Neural cell (in vitro differentiated cells): ENCODE measurements at regions not wholly inside any gene's neighbourhood (a gene's known extent, or its start where the extent isn't known, plus 50 kb on each side); places are given as distances from the start of the nearest gene placed in this dataset.

Experiments used
- H2AFZ ChIP-seq: fragments of 200-600, 300-800 bp; sonication (generic), shearing (Covaris generic); 2 replicates; pipeline ENCODE4 v1.6.0; 2014; ENCODE audit warnings: low read depth, mild to moderate bottlenecking, antibody characterized with exemption, low read length, moderate library complexity
- H3F3A ChIP-seq: fragments of 200-600 bp; shearing (Covaris generic); 2 replicates; pipeline ENCODE4 v1.6.1; 2016; ENCODE audit warnings: mild to moderate bottlenecking, moderate library complexity, mixed read lengths, antibody characterized with exemption, low read length; ENCODE audit not compliant: insufficient read depth, poor library complexity, severe bottlenecking
- H3K27ac ChIP-seq: fragments of 200-600, 300-800 bp; sonication (generic), shearing (Covaris generic); 2 replicates; pipeline ENCODE4 v1.5.1; 2014; ENCODE audit warnings: mild to moderate bottlenecking, low read length, moderate library complexity
- H3K27me3 ChIP-seq: fragments of 300-800, 200-600 bp; sonication (generic), shearing (Covaris generic); 2 replicates; pipeline ENCODE4 v1.6.0; 2014; ENCODE audit warnings: mild to moderate bottlenecking, low read depth, low read length, moderate library complexity; ENCODE audit not compliant: insufficient read depth
- H3K36me3 ChIP-seq: fragments of 300-800, 200-600 bp; sonication (generic), shearing (Covaris generic); 2 replicates; pipeline ENCODE4 v1.5.1; 2014; ENCODE audit warnings: mild to moderate bottlenecking, antibody characterized with exemption, low read length, moderate library complexity; ENCODE audit not compliant: insufficient read depth
- H3K4me2 ChIP-seq: fragments of 300-800, 200-600 bp; sonication (generic), shearing (Covaris generic); 2 replicates; pipeline ENCODE4 v1.6.0; 2014; ENCODE audit warnings: mild to moderate bottlenecking, low read length
- H3K4me3 ChIP-seq: fragments of 300-800, 200-600 bp; sonication (generic), shearing (Covaris generic); 2 replicates; pipeline ENCODE4 v1.5.1; 2014; ENCODE audit warnings: mild to moderate bottlenecking, low read length, moderate library complexity
- H3K79me2 ChIP-seq: fragments of 200-600 bp; shearing (Covaris generic); replicated peaks from 2 replicates; pipeline ENCODE4 v1.6.0; 2014; ENCODE audit warnings: mild to moderate bottlenecking, low read length, moderate library complexity; ENCODE audit not compliant: insufficient read depth
- H3K9ac ChIP-seq: fragments of 300-800, 200-600 bp; sonication (generic), shearing (Covaris generic); 2 replicates; pipeline ENCODE4 v1.6.1; 2016; ENCODE audit warnings: mild to moderate bottlenecking, low read length, mixed read lengths
- H3K9me2 ChIP-seq: fragments of 200-600 bp; shearing (Covaris generic); 2 replicates; pipeline ENCODE4 v1.6.1; 2016; ENCODE audit warnings: mild to moderate bottlenecking, low read length, mixed read lengths; ENCODE audit not compliant: insufficient read depth
- H3K9me3 ChIP-seq: fragments of 200-600, 300-800 bp; sonication (generic), shearing (Covaris generic); 2 replicates; pipeline ENCODE4 v1.6.1; 2016; ENCODE audit warnings: mild to moderate bottlenecking, mixed run types, low read length, moderate library complexity, mixed read lengths
- H4K20me1 ChIP-seq: fragments of 200-600 bp; shearing (Covaris generic); 2 replicates; pipeline ENCODE4 v1.6.1; 2016; ENCODE audit warnings: mild to moderate bottlenecking, mixed run types; ENCODE audit not compliant: insufficient read depth
- CTCF ChIP-seq: fragments of 450-650 bp; IDR thresholded peaks from 2 replicates; pipeline ENCODE4 v1.5.1; 2014; ENCODE audit warnings: antibody characterized with exemption, mild to moderate bottlenecking, moderate library complexity; ENCODE audit not compliant: poor library complexity, severe bottlenecking
- EP300 ChIP-seq: fragments of 450-650 bp; conservative IDR thresholded peaks from 2 replicates; pipeline ENCODE4 v1.6.1; 2014; ENCODE audit warnings: antibody characterized with exemption, mild to moderate bottlenecking, moderate library complexity; ENCODE audit not compliant: poor library complexity, severe bottlenecking
- EZH2 ChIP-seq: fragments of 200-600, 300-800 bp; shearing (Covaris generic), sonication (generic); IDR thresholded peaks from 2 replicates; pipeline ENCODE4 v1.6.1; 2014; ENCODE audit warnings: antibody characterized with exemption, low read length, borderline replicate concordance, mild to moderate bottlenecking; ENCODE audit not compliant: insufficient read depth, poor library complexity, severe bottlenecking
- MXI1 ChIP-seq: fragments of 450-650 bp; conservative IDR thresholded peaks from 2 replicates; pipeline ENCODE4 v1.6.1; 2014; ENCODE audit warnings: antibody characterized with exemption, mild to moderate bottlenecking; ENCODE audit not compliant: poor library complexity, severe bottlenecking
- POLR2AphosphoS5 ChIP-seq: IDR thresholded peaks from 2 replicates; pipeline ENCODE4 v1.6.1; 2012
- RAD21 ChIP-seq: fragments of 450-650 bp; conservative IDR thresholded peaks from 2 replicates; pipeline ENCODE4 v1.6.1; 2014; ENCODE audit warnings: antibody characterized with exemption, mild to moderate bottlenecking, moderate library complexity
- REST ChIP-seq: IDR thresholded peaks from 2 replicates; pipeline ENCODE4 v1.6.1; 2012; ENCODE audit warnings: borderline replicate concordance
- SMC3 ChIP-seq: fragments of 450-650 bp; conservative IDR thresholded peaks from 2 replicates; pipeline ENCODE4 v1.6.1; 2014; ENCODE audit warnings: antibody characterized with exemption, mild to moderate bottlenecking, moderate library complexity; ENCODE audit not compliant: poor library complexity
- TAF1 ChIP-seq: IDR thresholded peaks from 2 replicates; pipeline ENCODE4 v1.6.1; 2012; ENCODE audit warnings: low read depth

GRCh38 chr15:31970007-31970406, 60.3 kb upstream of the CHRNA7 start:
- Histone ChIP-seq H3K79me2 (no peaks in the 10 kb centered on the region), H3K9me3 (no peaks in the 10 kb centered on the region), H3K27ac (no peak overlapping the region), H3K27me3 (no peaks in the 10 kb centered on the region), H2AFZ (no peak overlapping the region), H3F3A (no peaks in the 10 kb centered on the region), H3K9me2 (no peaks in the 10 kb centered on the region), H3K4me2 (no peak overlapping the region), H3K36me3 (no peaks in the 10 kb centered on the region), H3K4me3 (no peak overlapping the region), H4K20me1 (no peaks in the 10 kb centered on the region), H3K9ac (no peak overlapping the region)
- TF ChIP-seq RAD21 = no peak
- TF ChIP-seq REST = no peak
- TF ChIP-seq EZH2 = no peak
- no peak for TF ChIP-seq TAF1
- no peak for TF ChIP-seq CTCF
- TF ChIP-seq SMC3 = no peak
- TF ChIP-seq EP300 = no peak
- no peak for TF ChIP-seq MXI1
- TF ChIP-seq POLR2AphosphoS5 = no peak

GRCh38 chr15:31973197-31973596, 57.1 kb upstream of the CHRNA7 start:
- H3K36me3 ChIP-seq = no peaks in the 10 kb centered on the region
- no peaks in the 10 kb centered on the region for H4K20me1 ChIP-seq
- TF ChIP-seq REST (no peak), EZH2 (no peak), MXI1 (no peak), RAD21 (no peak), POLR2AphosphoS5 (no peak), SMC3 (no peak), EP300 (no peak), CTCF (no peak), TAF1 (no peak)
- no peak overlapping the region for H3K4me3 ChIP-seq
- H3K9ac ChIP-seq = no peak overlapping the region
- no peak overlapping the region for H2AFZ ChIP-seq
- no peaks in the 10 kb centered on the region for H3K79me2 ChIP-seq
- H3K9me2 ChIP-seq = no peaks in the 10 kb centered on the region
- no peaks in the 10 kb centered on the region for H3F3A ChIP-seq
- no peaks in the 10 kb centered on the region for H3K9me3 ChIP-seq
- H3K27ac ChIP-seq = no peak overlapping the region
- H3K4me2 ChIP-seq = no peak overlapping the region
- no peaks in the 10 kb centered on the region for H3K27me3 ChIP-seq
